GM21723 (cell line): ENCODE measurements at regions not wholly inside any gene's neighbourhood (a gene's known extent, or its start where the extent isn't known, plus 50 kb on each side); places are given as distances from the start of the nearest gene placed in this dataset.

Experiments
- ATAC-seq: cut with Tn5 transposase; IDR thresholded peaks from one replicate; pipeline ENCODE4 v1.9.1; 2021; ENCODE audit warnings: mild to moderate bottlenecking, moderate library complexity; ENCODE audit not compliant: unreplicated experiment

DNA sequence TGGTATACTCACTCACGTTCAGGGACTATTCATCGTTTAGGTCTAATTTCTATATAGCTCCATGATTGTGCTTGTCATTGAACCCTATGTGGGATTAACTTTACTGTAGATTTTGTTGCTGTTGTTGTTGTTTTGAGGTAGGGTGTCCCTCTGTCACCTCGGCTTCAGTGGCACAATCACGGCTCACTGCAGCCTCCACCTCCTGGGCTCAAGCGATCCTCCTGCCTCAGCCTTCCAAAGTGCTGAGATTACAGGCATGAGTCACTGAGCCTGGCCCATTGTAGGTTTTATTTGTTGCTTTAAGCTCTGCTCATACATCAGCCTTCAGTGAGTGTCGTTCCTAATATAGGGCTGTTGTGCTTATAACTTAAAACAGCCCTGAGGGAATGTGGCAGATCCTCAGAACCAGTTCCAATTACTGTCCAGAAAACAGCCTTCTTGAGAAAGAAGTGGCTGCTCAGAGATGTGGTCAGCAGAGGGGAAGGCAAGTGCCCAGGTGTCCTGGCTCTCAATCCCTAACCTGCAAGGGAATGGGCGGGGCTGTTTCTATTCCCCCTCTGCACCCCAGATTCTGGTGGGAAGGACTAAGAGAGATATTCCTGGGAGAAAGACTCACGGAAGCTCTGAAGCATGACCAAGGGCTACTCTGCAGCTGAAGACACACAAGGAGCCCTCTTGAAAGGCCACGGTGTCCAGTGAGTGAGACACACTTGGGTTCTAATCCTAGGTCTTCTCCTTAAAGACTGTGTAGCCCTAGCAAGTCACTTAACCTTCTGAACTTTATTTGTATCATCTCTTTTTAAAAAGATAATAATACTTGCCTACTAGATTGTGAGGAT, 79.6 kb upstream of the LCLAT1 start:
- ATAC-seq, result no peak

DNA sequence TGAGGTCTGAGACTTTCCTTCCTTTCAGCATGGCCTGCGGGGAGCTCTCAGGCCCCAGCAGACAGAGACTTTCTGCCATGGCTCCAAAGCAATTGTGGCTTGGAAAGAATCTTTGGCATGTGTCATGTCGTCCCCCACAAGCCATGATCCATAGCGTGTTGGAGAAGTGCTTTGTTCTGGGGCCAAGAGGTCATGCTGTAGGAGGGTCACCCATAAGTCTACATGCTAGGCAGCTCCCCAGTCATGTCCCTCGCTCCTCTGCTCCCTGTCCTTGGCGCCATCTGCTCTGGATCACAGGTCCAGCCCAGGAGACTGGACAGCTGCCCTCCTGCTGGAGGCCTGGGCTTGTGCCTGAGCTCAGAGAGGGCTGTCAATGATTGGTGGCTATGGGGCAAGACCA, 78.8 kb upstream of the LCLAT1 start:
- ATAC-seq, result no peak

DNA sequence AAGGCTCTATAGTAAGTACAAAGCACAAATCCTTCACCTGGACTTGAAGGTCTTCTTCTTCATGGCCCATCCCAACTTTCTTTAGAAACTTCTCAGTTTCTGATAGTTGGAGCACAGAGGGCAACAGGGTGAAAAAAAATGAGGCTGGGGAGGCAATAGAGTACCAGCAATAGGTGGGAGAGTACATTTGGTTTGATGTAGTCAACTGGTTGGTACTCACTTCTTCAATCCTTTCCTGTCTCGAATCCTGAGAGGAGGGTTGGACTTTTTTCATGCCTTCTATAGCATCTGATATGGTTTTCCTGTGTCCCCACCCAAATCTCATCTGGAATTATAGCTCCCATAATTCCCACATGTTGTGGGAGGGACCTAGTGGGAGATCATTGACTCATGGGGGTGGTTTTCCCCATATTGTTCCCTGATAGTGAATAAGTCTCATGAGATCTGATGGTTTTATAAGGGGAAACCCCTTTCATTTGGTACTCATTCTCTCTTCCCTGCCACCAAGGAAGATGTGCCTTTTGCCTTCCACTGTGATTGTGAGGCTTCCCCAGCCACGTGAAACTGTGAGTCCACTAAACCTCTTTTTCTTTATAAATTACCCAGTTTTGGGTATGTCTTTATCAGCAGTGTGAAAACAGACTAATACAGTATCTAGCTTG, 75.9 kb upstream of the LCLAT1 start:
- ATAC-seq, result no peak

DNA sequence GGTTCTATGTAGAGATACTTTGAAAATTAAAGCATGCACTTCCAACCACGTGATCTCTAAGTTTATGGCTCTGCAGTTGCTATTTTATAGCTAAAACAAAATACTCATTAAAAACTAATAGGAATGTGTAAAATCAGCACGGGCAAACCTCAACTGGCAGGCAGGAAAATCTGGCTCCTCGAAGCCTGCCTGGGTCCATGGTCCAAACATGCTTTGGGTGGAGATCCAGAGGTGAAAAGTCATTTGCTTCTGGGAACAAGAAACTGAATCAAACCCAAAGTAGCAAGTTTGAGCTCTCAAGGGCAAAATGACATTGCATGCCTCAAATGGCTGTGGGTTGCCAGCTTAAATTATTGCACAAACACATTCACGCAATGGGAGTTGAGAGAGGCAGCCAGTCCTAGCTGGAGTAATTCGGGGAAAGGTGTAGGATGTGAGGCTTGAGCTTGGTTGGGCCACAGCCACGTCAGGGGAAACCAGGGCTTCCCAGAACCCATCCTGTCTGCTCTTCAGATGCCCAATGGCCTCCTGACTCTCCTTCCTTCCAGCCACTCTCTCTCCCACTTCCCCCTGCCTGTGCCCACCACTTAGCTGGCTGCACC, 75.2 kb upstream of the LCLAT1 start:
- ATAC-seq, result no peak

DNA sequence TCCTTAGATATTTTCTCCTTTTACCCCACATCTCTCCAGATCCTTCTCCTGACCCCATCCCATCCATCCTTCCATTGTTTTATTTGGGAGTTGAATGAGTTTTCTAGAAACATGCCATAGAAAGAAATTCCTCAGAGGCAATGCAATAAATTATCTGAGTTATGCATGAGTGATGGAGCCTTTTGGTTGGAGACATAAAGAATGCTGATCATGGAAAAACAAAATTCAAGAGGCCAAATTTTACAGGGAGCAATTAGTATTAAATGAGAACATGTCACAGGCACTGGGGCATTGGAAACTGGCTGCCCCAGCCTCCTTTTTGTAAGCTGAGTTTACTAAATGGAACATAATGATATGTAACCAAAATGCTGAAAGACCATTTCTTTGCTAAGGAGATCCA, 74.2 kb upstream of the LCLAT1 start:
- no peak for ATAC-seq

DNA sequence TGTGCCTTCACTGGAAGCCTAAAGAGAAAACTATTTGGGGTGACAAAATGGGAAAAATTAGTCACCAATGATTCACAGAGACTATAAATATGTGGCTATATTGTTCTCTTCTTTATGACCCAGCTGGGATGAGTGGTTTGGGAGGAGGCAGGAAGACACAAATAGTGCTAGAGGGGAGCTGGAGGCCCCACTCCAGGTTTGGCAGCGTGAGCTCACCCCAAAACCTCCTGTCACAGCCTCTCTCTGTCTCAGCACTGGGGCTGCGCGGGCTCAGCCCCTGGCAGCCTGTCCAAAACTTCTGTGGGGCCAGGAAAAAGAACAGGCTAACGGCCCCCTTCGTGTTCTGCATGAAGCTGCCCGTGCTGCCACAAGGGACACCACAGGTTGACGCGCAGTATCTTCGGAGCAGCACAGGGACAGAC, 73.2 kb upstream of the LCLAT1 start:
- ATAC-seq, result no peak

DNA sequence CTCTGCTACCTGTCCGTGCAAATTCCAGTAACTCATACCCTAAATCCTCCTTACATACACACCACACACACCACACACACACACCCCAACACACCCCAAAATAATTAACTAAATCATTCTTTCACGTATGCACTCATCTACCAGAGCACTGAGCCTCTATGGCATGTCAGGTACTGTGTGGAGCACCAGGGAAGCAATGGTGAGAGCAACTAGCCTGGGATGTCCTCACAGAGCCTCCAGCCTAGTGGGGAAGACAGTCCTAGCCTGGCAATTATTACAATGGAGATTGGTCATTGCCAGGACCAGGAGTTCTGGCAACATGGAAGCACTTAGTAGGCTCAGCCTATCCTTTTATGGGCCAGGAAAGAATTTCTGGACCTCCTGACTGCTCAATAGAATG, 72.7 kb upstream of the LCLAT1 start:
- ATAC-seq, result no peak

DNA sequence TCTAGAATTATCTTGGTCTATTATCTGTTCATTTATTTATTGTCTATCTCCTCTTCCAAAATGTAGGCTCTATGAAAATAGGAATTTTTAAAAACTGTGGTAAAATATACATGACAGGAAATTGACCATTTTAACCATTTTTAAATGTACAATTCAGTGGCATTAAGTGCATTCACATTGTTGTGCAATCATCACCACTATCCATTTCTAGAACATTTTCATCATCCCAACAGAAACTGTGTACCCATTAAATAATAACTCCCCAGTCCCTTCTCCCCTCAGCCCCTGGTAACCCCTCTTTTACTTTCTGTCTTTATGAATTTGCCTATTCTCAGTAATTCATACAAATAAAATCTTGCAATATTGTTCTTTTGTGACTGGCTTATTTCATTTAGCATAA, 71.1 kb upstream of the LCLAT1 start:
- ATAC-seq, result no peak

DNA sequence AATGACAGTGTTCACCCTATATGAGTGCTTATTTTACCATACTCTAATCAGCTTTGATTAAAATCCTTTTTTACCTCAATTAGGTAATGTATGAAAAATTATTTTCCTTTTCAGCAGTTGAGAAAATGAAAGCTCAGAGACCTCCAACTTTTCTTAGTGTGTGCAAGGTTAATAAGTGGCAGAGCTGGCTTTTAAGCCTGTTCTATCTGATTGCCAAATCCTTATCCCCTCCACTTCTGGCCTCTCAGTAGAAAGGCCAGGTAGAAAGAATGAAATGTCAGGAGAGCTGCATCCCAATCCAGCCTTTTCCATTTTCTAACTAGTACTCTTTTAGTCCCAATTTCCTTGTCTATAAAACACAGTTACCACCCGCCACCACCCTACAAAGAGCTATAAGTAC, 67.6 kb upstream of the LCLAT1 start:
- ATAC-seq, result no peak

DNA sequence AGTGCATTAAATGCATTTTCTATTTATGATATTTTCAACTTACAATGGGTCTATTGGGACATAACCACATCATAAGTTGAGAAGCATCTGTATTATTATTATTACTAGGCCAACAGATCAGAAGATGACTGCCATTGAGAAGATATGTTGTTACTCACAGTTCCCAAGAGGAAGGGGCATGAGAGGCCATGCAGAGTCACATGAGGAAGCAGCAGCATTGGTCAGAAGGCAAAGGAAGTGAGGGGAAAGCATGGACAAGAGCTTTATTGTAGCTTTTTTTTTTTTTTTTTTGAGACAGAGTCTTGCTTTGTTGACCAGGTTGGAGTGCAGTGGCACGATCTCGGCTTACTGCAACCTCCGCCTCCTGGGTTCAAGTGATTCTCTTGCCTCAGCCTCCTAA, 66.2 kb upstream of the LCLAT1 start:
- no peak for ATAC-seq

DNA sequence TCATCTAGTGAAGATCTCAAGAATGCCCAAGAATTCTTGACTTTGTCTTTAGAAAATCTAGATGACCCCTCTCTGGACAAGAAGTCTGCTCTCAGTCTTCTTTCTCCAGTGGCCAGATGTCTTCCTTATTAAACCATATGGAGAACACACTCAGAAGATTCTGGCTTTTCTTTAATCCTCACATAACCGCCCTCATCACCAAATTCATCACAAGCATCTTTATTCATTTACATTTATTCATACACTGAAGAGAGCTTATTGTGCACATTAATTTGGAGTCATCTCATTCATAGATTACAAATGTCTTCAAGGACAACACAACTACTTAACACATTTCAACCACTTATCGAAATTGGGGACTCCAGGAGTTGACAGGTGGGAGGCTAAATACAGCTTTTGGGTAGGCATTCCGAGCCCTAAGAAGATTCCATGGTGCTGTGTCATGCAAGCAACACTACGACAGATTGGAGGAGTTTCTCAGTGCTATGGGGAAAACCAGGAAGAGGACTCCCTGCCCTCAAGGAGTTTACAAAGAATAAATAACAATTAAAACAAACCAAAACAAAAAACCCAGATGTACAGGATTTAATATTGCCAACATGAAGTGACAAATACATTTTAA, 64.8 kb upstream of the LCLAT1 start:
- no peak for ATAC-seq

DNA sequence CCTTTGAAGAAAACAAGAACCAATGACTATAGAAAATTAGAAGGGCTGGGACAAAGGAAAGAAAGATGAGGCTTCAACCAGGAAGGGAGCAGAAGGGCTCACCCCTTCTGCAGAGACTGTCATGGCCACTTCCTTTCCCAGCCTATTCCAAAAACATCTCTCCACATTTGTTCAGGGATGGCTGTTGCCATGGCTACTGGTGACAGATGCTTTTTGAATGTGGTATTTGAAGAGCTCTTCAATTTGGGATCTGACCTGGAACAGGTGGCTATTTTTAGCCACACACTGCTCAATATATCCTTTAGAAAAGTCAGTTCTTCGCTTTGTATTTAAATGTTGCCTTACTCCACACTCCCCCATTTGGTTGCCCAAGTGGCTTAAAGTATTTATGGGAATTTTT, 64.1 kb upstream of the LCLAT1 start:
- no peak for ATAC-seq

DNA sequence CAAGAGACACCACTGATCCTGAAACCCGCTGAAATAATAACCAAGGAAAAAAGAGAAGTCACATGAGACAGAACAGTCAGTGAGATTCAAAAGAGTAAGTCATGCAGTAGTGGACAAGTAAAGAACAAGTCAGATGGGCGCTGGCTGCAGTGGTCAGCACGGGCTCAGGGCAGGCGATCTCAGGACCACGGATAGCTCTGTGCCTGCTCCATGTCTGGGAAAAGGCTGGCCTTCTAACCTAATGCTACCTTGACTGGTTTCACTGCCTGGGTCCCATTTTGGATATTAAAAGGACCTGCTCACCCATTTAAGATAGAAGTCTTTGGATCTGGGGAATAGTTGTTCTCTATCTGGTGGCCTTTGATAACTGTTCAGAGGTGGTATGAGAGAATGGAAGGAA, 61.7 kb upstream of the LCLAT1 start:
- ATAC-seq, result no peak

DNA sequence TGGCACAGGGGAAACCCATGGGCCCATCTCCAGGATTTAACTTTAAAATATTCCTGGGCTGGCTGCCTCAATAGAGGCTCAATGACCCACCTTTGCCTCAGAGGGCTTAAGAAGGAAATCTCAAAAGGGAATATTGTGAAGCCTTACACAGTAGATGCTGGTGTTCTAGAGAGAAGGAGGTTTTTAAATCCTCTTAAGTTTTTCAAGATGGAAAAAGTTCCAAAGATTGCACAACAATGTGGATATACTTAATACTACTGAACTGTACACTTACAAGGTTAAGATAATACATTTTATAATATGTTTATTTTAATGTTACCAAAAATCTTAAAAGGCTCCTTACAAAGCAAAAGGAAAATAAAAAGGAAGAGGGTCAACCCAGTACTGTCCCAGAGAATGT, 54.9 kb upstream of the LCLAT1 start:
- ATAC-seq, result no peak

DNA sequence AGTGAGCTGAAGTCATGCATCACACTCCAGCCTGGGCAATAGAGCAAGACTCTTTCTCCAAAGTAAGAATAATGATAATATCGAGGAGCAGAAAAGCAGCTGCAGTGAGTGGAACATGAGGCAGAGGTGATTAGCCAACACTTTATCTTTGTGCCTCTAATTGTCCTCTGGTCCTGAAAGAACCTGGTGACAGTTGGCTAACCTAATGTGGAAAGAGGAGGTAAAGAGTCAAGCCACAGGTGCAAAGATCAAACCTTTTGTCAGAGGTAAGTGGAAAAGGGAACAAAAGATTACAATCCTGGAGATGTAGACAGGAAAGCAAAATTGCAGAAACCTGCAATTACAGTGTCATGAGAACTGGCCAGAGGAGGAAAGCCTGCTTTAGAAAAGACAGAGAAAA, 53.5 kb upstream of the LCLAT1 start:
- ATAC-seq, result no peak

DNA sequence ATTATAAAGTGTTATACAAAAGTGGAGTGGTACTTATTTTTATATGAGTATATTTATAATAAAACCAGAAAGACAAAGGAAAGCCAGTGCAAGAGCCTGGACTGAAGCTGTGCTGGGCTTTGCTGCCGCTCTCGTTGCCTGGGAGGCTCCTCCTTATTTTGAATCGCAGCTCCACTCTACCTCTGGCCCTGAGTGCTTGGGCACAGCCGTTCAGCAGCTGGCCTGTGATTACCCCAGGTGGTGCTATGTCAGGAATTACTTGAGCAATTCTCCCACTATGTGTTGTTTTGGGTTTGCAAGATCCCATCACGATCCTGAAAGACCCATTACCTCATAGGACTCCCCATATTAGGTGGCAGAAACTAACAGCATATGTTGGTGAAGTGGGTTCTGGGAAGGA, 53.0 kb upstream of the LCLAT1 start:
- no peak for ATAC-seq

DNA sequence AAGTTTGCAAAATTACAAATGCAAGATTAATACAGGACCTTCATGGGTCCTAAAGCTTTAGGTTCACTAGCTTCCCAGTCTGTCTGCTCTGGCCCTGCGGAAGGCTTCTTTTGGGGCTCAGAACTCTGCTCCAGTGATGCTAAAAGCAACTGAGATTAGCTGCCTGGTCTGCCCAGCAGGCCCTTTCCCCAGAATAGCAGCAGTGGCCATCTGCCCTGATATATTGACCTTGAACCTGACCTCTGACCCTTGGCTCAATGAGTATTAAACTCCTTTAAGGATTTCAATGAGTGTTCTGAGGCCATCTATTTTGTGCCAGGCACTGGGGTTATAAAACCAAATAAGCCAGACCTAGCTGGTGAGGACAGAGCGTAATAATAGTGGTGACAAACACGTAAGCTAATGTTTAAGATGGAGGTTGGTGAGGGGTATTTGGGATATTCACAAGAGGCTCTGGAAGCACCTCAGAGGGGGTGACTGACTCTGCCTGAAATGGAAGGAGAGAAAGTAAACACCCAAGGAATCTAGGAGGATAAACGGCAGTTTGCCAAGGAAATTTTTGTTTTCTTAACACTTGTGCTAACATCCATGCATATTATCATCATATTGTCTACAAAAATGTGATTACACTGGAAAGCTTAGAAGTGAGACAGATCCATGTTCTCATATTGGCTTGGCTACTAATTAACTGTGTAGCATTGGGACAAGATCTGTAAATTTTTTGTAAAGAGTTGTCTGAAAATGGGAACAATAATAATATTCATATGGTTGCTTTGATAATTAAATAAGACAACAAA, 50.4 kb upstream of the LCLAT1 start:
- no peak for ATAC-seq
